NOMO-1 treated with dmso at 0.1 percent for 144 hours (cell line): ENCODE measurements at regions not wholly inside any gene's neighbourhood (a gene's known extent, or its start where the extent isn't known, plus 50 kb on each side); places are given as distances from the start of the nearest gene placed in this dataset.
"Not testable (repeated sequence)": the region's sequence is repeated elsewhere in the genome, so short reads cannot be mapped to it uniquely, and the experiment has no call there.

ENCODE experiments used
- DNase-seq: peaks from one replicate; lab custom pipeline; 2025; ENCODE audit not compliant: unreplicated experiment; lab: John Stamatoyannopoulos, UW

DNA sequence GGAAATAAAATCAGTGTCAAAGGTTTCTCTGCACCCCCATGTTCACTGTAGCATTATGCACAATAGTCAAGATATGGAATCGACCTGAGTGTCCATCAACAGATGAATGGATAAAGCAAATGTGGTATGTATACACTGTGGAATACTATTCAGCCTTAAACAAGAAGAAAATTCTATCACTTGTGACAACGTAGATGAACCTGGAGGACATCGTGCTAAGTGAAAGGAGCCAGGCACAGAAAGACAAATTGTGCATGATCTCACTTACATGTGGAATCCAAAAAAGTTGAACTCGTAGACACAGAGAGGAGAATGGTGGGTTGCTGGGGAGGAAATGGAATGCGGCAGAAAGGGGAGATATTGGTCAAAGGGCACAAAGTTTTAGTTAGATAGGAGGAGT is 136.3 kb upstream of the ESR1 start:
- no peak for DNase-seq

DNA sequence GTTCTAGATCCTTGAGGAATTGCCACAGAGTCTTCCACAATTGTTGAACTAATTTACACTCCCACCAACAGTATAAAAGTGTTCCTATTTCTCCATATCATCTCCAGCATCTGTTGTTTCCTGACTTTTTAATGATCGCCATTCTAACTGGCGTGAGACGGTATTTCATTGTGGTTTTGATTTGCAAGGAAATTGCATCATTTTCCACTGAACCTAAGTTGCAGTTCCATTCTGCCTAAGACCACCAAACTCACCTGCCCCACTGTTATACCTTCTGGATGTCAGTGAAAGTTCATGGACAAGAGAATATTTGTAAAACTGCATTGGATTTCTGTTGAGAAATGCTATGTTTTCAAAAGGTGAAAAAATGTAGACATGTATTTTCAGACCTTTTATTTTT is 132.9 kb upstream of the ESR1 start:
- DNase-seq = no peak

DNA sequence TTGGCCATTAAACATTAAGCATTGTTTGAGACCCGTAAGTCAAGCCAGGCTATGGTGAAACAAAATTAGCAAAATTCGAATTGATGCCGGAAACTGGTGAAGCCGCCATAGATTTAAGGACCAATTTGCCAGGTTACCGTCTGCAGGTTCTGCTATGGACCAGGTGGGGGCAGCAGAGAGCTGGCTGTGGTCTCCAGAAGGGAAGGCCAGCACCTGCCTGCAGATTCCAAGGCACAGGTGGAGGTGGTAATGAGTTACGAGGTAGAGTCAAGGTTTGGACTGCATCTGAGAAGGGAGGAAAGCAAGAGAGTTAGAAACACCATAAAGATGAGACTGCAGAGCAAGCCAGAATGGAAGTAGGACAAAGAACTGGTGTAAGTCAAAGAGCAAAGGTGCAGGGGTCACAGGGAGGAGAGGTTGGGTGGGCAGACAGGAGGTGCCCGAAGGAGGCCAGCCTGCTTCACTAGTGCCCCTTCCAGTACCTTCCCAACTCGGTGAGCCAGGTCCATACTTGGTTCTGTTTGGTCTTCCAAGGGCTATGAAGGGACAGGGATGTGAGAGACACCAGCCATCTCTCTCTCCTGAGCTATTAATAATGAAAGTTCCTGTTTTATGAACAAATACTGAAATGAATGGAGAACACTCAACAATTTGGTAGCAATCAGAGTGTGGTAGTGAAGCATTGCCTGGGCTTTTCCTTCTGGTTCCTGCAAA is 131.6 kb upstream of the ESR1 start:
- peak; percentile 34 for DNase-seq

DNA sequence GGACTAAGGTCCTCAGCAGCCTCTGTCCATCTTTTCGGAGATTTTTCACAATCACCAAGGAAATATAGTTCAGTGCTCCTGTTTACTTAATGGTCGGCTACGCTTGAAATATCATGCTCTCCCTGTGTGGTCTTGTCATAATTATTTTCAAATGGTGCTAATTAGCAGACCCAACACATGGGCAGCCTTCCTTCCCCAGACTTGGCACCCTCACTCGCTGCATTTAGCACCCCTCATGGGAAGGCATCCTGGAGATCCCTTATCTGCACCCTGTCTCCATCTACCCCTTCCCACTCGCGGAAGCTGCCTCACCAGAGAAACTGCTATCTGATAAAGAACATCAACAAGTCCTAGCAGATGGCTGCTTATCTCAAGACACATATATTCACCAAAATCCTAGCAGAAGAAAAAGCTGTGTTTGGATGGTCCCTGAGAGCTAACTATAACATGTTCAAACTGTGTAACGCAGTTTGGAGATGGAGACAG is 131.0 kb upstream of the ESR1 start:
- no peak for DNase-seq

DNA sequence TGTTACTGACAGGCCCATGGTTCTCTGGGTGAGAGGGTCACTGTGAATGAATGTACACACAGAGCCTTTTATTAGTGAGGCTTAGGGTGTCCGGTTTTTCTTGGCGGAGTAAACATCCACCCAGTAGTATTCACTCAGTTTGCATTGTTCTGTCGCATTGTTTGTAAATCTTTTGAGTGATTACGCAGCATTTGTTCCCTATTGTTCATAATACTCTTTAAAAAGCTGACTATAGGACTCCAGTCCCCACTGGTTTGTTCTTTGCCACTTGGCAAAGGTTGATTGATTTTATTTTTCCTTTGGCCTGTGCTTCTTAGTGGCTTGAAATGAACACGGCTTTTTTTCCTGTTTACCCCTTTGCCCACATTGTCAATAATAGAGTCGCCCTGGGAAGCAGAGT is 130.1 kb upstream of the ESR1 start:
- DNase-seq = no peak

DNA sequence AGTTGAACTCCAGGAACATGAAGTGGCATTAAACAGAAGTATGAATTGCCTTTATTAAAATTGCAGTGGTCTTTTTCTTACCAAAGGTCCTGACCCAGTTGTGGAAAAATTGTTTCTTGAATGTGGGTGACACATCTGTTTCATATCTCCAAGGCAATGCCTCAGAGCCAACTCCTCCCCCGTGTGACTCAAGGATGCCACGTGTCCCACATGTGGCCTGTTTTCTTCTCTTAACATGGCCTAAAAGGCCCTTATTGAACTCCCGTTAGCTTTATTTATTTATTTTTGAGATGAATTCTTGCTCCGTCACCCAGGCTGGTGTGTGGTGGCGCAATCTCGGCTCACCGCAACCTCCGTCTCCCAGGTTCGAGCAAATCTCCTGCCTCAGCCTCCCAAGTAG is 128.4 kb upstream of the ESR1 start:
- DNase-seq = no peak

DNA sequence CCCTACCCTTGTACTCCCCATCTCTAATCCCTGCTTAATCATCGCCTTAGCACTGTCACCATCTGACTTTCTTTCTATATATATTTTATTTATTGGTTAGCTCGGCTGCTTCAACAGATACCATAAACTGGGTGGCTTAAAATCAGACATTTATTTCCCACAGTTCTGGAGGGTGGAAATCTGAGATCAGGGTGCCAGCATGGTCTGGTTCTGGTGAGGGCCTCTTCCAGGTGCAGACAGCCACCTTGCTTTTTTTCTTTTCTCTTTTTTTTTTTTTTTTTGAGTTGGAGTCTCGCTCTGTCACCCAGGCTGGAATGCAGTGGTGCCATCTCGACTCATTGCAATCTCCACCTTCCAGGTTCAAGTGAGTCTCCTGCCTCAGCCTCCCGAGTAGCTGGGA is 127.5 kb upstream of the ESR1 start:
- DNase-seq = no peak

DNA sequence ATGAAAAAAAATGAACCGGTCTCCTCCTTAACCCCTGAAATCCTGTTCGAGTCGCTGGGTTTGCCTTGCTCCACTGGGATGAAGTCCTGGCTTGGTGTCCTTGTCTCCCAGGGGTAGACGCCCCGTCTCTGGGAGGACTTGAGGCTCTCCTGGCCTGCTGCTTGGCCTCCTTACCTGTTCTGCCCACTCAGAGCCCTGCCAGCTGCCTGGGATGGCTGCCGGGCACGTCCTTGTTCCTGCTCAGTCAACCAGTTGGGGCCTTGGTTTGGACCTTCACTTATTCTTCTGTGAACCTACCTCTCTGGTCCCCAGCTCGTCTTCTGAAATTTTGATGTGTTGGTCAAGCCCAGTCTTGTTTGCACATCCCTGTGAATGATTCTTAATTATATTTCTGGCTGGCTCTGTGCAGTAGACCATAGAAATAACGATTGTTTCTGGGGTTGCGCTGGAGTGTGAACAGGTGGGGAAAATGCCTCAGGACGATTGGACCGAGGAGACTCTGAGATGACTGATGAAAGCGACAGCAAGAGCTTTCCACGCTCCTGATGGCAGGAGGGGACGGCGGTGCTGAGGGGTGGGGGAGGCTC is 126.5 kb upstream of the ESR1 start:
- no peak for DNase-seq

DNA sequence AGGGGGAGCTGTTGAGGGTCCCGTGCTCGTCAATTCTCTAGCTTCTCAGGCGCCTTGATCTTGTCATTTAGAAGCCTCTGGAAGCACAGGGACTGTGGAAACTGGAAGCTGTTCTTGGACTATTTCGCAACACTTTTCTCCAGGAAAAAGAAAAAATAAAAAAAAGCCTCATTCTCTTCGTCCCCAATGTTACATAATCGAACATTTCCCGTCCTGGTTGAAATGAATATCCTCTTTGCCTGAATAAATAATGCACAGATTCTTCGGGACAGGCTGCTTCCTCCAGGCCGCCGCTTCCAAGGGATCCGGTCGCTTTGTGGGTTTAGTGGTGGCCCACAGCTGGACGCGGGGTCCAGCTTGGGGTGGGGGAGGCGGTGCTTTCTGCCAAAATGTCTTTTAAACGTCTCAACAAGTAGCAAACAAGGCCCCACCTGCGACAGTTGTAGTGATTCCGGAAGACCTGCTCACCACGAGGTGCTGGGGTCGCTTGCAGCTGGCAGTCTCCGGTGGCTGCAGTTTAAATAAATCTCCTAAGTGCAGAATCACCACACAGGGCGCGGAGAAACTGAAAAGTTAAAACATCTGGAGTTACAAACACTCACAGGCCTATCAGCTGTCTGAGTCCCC is 125.9 kb upstream of the ESR1 start:
- DNase-seq = no peak

DNA sequence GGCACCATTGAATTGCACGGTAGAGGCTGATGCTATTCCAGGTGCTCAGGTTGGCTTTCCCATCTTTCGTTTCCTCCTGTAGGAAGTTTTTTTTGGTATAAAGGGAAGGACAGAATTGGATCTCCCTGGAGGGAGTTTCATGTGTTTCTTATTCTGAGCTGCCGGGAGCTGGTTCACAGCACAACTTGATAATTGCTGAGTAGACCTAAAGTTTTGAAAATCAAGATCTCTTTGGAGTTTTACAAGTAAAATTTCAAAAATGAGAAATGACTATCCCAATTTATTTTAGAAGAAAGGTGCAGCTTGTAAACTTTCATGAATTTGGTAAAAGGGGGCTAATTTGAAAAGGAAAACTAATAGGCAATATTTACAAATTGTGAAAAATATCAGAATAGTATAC is 125.2 kb upstream of the ESR1 start:
- no peak for DNase-seq

DNA sequence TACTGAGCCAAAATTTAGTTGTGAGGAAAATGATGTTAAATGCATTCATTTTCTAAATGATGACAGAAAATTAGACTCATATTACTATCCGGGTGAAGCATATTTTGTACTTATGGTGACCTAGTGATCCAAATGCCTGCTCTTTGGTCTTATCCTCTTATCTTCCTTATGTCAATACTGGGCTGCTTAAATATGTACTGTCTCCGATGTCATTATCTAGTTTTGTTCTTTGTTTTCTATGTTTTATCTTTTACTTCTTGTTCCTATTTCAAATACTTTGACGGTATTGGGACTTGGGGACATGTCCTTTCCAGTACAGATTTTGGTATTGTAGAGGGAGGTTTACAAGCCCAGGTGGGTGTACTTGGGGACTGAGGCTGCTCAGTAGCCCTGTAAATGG is 124.6 kb upstream of the ESR1 start:
- DNase-seq = no peak

DNA sequence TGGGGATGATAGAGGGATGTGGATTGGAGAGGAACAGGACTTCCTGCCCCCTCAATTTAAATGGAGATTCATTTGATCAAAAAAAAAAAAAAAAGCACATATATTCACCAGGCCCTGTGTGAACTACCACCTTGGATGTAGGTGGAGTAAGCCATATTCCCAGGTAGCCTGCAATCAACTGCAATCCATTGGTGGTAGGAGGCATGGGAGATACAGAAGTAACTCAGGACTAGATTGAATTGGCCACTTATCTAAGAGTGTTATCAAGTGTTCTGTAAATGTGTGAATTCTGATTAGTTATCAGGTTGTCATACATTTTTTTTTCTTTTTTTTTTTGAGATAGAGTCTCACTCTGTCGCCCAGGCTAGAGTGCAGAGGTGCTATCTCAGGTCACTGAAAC is 124.1 kb upstream of the ESR1 start:
- DNase-seq = no peak

DNA sequence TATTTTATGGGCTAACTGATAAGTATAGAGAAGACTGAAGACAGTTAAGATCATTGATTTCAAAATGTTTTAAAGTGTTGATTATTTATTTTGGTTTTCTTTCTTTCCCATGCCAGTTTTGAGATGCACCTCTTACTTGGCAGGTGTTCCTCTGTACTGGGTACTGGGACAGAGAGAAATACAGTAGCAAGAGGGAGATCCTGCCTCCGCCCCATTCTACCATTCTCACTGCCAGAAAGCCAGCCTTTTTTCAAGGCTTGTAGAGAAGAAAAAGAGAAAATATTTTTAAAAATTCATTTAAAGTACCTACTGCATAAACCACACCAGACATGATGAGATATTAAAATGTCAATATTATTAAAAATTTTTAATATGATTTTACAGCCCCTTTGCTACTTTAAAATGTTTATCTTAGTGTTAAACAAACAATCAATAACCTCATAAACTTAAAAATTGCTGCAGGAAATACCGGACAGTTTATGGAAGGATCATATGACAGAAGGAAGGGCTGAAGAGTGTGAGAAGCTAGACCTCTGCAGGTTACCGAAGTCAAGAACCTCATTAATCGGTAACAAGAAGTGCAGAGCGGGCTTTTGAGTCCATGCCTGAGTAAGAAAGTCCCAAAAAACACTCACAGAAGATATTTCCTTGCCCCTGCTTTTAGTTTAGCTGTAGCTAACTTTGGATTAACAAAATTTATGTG is 117.8 kb upstream of the ESR1 start:
- DNase-seq = no peak

DNA sequence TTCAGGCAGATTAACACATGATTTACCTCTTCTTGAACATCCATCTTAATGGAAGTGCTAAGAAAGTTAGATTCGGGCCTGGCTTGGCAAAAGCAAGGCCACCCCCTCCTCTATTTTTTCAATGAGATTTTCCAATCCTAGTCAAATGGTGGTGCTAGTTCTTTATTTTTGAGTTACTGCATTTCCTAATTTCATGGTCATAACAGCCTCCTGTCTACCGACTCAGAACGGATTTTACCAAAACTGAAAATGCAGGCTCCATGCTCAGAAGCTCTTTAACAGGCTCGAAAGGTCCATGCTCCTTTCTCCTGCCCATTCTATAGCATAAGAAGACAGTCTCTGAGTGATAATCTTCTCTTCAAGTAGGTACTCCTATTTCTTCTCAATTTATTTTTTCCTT is 117.2 kb upstream of the ESR1 start:
- DNase-seq = no peak

DNA sequence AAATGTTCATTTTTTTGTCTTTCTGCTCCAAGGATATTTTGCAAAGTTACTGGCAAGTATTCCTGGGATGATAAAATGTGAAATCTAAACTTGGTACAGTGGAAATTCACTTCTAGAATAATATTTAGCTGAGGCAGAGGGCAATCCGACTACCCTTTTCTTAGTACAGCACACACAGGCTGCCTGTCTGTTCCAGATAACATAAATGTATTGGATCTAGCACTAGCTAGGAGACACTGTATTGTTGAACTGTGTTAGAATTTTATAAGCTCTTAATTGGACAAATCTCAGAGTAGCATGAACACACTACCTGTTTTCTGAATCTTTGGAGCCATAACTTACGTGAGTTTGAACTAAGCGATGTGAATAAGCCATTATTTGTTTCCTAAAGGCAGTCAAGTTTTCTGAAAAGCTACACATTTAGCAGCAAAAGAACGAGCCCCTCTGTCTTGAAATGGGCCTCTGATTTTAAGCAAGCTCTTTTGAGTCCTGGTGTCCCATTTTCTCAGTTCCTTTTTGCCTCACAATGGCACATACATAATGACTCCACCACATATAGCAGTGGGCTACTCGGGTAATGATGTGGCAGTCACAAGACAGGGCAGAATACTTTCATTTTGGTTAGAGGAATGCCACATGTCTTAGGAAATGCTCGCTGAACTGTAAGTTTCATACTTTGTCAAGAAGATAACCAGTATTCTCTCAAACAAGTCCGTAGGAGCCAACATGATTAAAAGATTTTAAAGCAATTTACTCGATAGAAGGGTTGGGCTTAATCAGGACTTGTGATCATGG is 116.5 kb upstream of the ESR1 start:
- DNase-seq = no peak

DNA sequence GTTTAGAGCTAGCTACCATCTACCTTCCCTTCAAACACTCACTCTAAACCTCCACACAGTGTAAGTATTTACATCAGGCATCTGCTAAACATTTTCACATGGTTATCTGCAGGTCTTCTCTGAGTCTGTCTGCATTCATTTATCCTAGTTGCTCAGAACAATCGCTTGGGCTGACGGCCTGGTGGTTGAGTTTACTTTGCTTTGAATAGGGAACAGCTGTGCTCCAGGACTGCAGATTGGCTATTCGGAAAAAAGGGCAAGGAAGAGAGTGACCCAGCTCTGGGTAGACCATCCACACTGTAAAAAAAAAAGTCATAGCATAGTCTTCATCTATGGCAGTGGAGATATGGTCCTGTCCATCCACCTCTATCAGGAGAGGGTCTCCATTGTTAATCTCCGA is 115.3 kb upstream of the ESR1 start:
- no peak for DNase-seq

DNA sequence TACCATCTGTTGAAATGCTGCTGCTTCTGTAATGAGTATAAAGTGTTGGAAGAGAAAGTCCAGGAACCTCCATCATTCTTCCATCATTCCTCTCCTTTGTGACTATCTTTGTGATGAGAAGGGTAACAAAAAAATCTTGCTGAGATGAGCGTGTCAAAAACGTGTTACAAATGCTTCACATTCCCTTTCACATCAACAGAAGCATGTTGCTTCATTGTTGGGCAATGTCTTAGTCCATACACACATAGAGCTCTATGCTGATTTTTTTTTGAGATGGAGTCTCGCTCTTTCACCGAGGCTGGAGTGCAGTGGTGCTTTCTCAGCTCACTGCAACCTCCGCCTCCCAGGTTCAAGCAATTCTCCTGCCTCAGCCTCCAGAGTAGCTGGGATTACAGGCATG is 114.1 kb upstream of the ESR1 start:
- no peak for DNase-seq

DNA sequence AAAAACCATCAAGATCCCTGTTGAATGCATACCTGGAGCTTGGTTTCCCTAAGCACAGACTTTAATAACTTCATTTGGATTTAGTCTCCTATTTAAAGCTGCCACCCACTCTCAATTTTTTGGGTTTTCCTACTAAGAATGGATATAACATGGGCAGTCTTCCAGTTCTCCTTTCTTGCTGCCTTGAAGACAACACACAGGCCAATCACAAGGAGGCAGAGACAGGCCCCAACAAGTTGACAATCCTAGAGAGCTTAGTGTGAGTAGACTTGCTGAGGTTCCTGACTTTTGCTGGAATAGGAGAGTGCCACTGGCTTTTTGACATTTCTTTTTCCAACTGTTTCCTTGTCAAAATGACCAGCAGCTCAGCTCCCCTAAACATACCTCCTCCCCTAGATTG is 112.3 kb upstream of the ESR1 start:
- DNase-seq = no peak

DNA sequence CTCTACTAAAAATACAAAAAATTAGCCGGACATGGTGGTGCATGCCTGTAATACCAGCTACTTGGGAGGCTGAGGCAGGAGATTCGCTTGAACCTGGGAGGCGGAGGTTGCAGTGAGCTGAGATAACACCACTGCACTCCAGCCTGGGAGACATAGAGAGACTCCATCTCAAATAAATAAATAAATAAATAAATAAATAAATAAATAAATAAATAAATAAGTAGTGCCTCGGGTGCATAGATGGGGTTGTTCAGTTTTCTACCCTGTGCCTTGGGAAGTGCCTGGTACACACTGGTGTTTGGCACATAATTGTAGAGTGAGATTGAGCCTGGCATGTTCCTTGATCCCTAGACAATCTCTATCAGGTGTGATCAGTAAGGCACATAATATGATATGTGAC is 111.2 kb upstream of the ESR1 start:
- DNase-seq = not testable (repeated sequence)

DNA sequence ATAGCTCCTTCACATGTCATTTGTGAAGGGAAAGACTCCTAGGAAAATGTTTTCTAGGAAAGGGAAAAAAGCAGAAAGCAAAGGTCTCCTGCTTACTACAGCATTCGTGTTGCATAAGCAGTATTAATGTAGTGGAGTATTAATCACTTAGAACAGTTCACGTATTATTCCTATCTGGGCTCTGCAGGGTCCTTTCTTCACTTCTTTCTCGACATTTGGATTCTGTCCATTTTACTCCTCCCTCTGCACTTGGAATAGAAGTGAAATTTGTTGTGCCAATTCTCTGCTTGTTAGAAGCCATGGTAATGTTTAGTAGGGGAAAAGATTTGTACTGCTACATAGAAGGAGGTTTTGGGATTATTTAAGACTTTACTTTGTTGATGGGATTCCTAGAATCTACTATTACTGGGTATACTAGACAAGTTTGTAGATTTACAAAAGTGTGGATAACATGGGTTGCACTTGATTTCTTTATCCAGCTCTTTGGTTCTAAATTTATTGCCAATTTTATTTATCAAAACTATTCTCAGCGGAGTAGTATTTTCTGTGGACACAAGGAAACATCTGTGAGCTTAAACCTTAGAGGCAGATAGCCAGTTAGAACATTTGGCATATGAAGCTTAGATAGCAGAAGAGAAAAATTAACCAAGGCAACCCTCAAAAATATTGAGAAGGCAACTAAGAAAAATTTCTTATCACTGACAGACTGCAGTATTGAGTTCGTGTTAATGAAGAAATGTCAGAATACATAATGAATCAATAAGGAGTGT is 108.4 kb upstream of the ESR1 start:
- no peak for DNase-seq
